MM.1S (cell line): ENCODE measurements at regions not wholly inside any gene's neighbourhood (a gene's known extent, or its start where the extent isn't known, plus 50 kb on each side); places are given as distances from the start of the nearest gene placed in this dataset.

Experiments used
- DNase-seq: peaks from one replicate; pipeline ENCODE4 v3.0.0-alpha.2; 2015
- H2AFZ ChIP-seq: fragments of 300-600 bp; sonication (generic); 2 replicates; pipeline ENCODE4 v1.6.0; 2016; ENCODE audit warnings: antibody characterized with exemption, low read length
- H3F3A ChIP-seq: fragments of 300-600 bp; sonication (generic); 2 replicates; pipeline ENCODE4 v1.6.1; 2016; ENCODE audit warnings: mild to moderate bottlenecking, antibody characterized with exemption, low read length, moderate library complexity, mixed read lengths; ENCODE audit not compliant: insufficient read depth
- H3K27ac ChIP-seq: fragments of 300-600 bp; sonication (generic); 2 replicates; pipeline ENCODE4 v1.5.1; 2016; ENCODE audit warnings: mild to moderate bottlenecking, low read length
- H3K27me3 ChIP-seq: fragments of 300-600 bp; sonication (generic); replicated peaks from 2 replicates; pipeline ENCODE4 v1.6.0; 2016; ENCODE audit warnings: low read length; ENCODE audit not compliant: insufficient read depth
- H3K36me3 ChIP-seq: fragments of 300-600 bp; sonication (generic); replicated peaks from 2 replicates; pipeline ENCODE4 v1.6.1; 2016; ENCODE audit warnings: mild to moderate bottlenecking, low read length, mixed read lengths; ENCODE audit not compliant: insufficient read depth
- H3K4me1 ChIP-seq: fragments of 300-600 bp; sonication (generic); 2 replicates; pipeline ENCODE4 v1.6.1; 2016; ENCODE audit warnings: low read length, mixed read lengths
- H3K4me2 ChIP-seq: fragments of 300-600 bp; sonication (generic); 2 replicates; pipeline ENCODE4 v1.6.0; 2016; ENCODE audit warnings: low read depth, low read length
- H3K4me3 ChIP-seq: fragments of 300-600 bp; sonication (generic); 2 replicates; pipeline ENCODE4 v1.5.1; 2016; ENCODE audit warnings: low read length, mixed read lengths
- H3K79me2 ChIP-seq: fragments of 300-600 bp; sonication (generic); 2 replicates; pipeline ENCODE4 v1.6.1; 2016; ENCODE audit warnings: mixed run types, low read length, mixed read lengths
- H3K9ac ChIP-seq: fragments of 300-600 bp; sonication (generic); 2 replicates; pipeline ENCODE4 v1.6.1; 2016; ENCODE audit warnings: low read length, mixed read lengths
- H3K9me2 ChIP-seq: fragments of 300-600 bp; sonication (generic); replicated peaks from 2 replicates; pipeline ENCODE4 v1.6.1; 2016; ENCODE audit warnings: mild to moderate bottlenecking, low read length, mixed read lengths; ENCODE audit not compliant: insufficient read depth
- H3K9me3 ChIP-seq: fragments of 300-600 bp; sonication (generic); replicated peaks from 2 replicates; pipeline ENCODE4 v1.6.1; 2016; ENCODE audit warnings: mild to moderate bottlenecking, low read length, mixed read lengths; ENCODE audit not compliant: insufficient read depth
- H4K20me1 ChIP-seq: fragments of 300-600 bp; sonication (generic); 2 replicates; pipeline ENCODE4 v1.6.1; 2016; ENCODE audit warnings: mild to moderate bottlenecking, low read length, moderate library complexity, mixed read lengths; ENCODE audit not compliant: insufficient read depth
- CTCF ChIP-seq: fragments of 300-600 bp; sonication (generic); IDR thresholded peaks from 2 replicates; pipeline ENCODE4 v1.5.1; 2016; ENCODE audit warnings: antibody characterized with exemption, low read length, mixed read lengths
- EZH2 ChIP-seq: fragments of 300-600 bp; sonication (generic); optimal IDR thresholded peaks from 2 replicates; pipeline ENCODE3; 2017; ENCODE audit warnings: low read depth, mild to moderate bottlenecking, antibody characterized with exemption, low read length, mixed read lengths
- EZH2phosphoT487 ChIP-seq: fragments of 300-600 bp; sonication (generic); IDR thresholded peaks from 2 replicates; pipeline ENCODE4 v1.6.1; 2018; ENCODE audit warnings: antibody characterized with exemption, low read length

GRCh38 chr3:79922633-79923032 lies 154.8 kb upstream of the ROBO1 start:
- H3K9me2 ChIP-seq: no peaks in the 10 kb centered on the region
- H3K4me2 ChIP-seq: no peak overlapping the region
- H4K20me1 ChIP-seq: no peaks in the 10 kb centered on the region
- no peaks in the 10 kb centered on the region for H3K27me3 ChIP-seq
- no peak overlapping the region for H3K4me3 ChIP-seq
- no peak overlapping the region for H2AFZ ChIP-seq
- no peaks in the 10 kb centered on the region for H3K79me2 ChIP-seq
- H3K36me3 ChIP-seq: no peaks in the 10 kb centered on the region
- no peaks in the 10 kb centered on the region for H3K9me3 ChIP-seq
- no peaks in the 10 kb centered on the region for H3K4me1 ChIP-seq
- DNase-seq: no peak
- no peak overlapping the region for H3K9ac ChIP-seq
- H3F3A ChIP-seq: no peaks in the 10 kb centered on the region
- H3K27ac ChIP-seq: no peak overlapping the region
- no peak for TF ChIP-seq CTCF

GRCh38 chr3:79917561-79917960 lies 149.8 kb upstream of the ROBO1 start:
- no peak for TF ChIP-seq EZH2phosphoT487
- TF ChIP-seq CTCF: no peak
- no peak for TF ChIP-seq EZH2
- no peaks in the 10 kb centered on the region for H3K79me2 ChIP-seq
- no peaks in the 10 kb centered on the region for H3F3A ChIP-seq

GRCh38 chr3:79910337-79910736 lies 142.5 kb upstream of the ROBO1 start:
- no peak overlapping the region for H3K4me2 ChIP-seq
- no peaks in the 10 kb centered on the region for H3K4me1 ChIP-seq
- TF ChIP-seq CTCF (no peak), EZH2phosphoT487 (no peak), EZH2 (no peak)
- H4K20me1 ChIP-seq: no peaks in the 10 kb centered on the region
- no peaks in the 10 kb centered on the region for H3K27me3 ChIP-seq
- no peaks in the 10 kb centered on the region for H3K9me2 ChIP-seq
- H3K9ac ChIP-seq: no peak overlapping the region
- no peak overlapping the region for H3K4me3 ChIP-seq
- H2AFZ ChIP-seq: no peak overlapping the region
- H3K79me2 ChIP-seq: no peaks in the 10 kb centered on the region
- H3K36me3 ChIP-seq: no peaks in the 10 kb centered on the region
- no peak overlapping the region for H3K27ac ChIP-seq
- DNase-seq: no peak
- H3F3A ChIP-seq: no peaks in the 10 kb centered on the region
- H3K9me3 ChIP-seq: no peaks in the 10 kb centered on the region

More at GRCh38 chr3:79917561-79917960, 149.8 kb upstream of the ROBO1 start:
- H3K4me3 ChIP-seq: no peak overlapping the region
- H2AFZ ChIP-seq: no peak overlapping the region
- H3K9me3 ChIP-seq: no peaks in the 10 kb centered on the region
- no peak overlapping the region for H3K4me2 ChIP-seq
- H3K27me3 ChIP-seq: no peaks in the 10 kb centered on the region
- no peak overlapping the region for H3K9ac ChIP-seq
- no peaks in the 10 kb centered on the region for H3K9me2 ChIP-seq
- no peaks in the 10 kb centered on the region for H3K4me1 ChIP-seq
- H4K20me1 ChIP-seq: no peaks in the 10 kb centered on the region
- H3K27ac ChIP-seq: no peak overlapping the region
- no peak for DNase-seq
- no peaks in the 10 kb centered on the region for H3K36me3 ChIP-seq

- H3K27me3 ChIP-seq: no peaks in the 10 kb centered on the region
- no peaks in the 10 kb centered on the region for H3K4me1 ChIP-seq
- H3K27ac ChIP-seq: no peak overlapping the region
- H3K9me2 ChIP-seq: no peaks in the 10 kb centered on the region
- H3K36me3 ChIP-seq: no peaks in the 10 kb centered on the region
- no peaks in the 10 kb centered on the region for H3K9me3 ChIP-seq
- no peaks in the 10 kb centered on the region for H4K20me1 ChIP-seq
- H3K9ac ChIP-seq: no peak overlapping the region
- no peak overlapping the region for H2AFZ ChIP-seq
- DNase-seq: no peak
- no peaks in the 10 kb centered on the region for H3K79me2 ChIP-seq
- no peaks in the 10 kb centered on the region for H3F3A ChIP-seq
- no peak for TF ChIP-seq EZH2
- TF ChIP-seq EZH2phosphoT487: no peak
- TF ChIP-seq CTCF: no peak
- no peak overlapping the region for H3K4me3 ChIP-seq
- no peak overlapping the region for H3K4me2 ChIP-seq
Observed at GRCh38 chr3:79906106-79906505, 138.3 kb upstream of the ROBO1 start.
